HepG2 (cell line): ENCODE measurements at regions not wholly inside any gene's neighbourhood (a gene's known extent, or its start where the extent isn't known, plus 50 kb on each side); places are given as distances from the start of the nearest gene placed in this dataset.

Experiments used
- ATAC-seq: fragments of 200-7000 bp; cut with Tn5 transposase; 3 replicates; pipeline ENCODE4 v1.9.1; 2020; ENCODE audit warnings: mild to moderate bottlenecking, moderate library complexity
- BruUV-seq: library from RNA; stranded (reverse); fragments of 400-500 nt; replicated peaks from 2 replicates; lab custom pipeline; 2021; lab: Mats Ljungman, UMichigan
- CTCF ChIA-PET: fragments of 300-600 bp; formaldehyde crosslinking; extraction: SDS; loops from one replicate; lab custom pipeline; 2021; ENCODE audit warnings: low total read pairs, inconsistent platforms, low intra/inter-chr PET ratio; lab: Yijun Ruan, JAX
- POLR2A ChIA-PET: fragments of 350-600 bp; sonication (Branson Sonifier 250); formaldehyde crosslinking; loops from one replicate; lab custom pipeline; 2020; ENCODE audit warnings: antibody characterized with exemption, inconsistent platforms; lab: Yijun Ruan, JAX
- DNase-seq: peaks from one replicate; pipeline ENCODE4 v3.0.0-alpha.2; 2015; ENCODE audit warnings: low spot score
- FAIRE-seq: peaks from 3 replicates; lab custom pipeline; 2011; peaks lifted over from hg19 to GRCh38; lab: Jason Lieb, UNC
- H2AFZ ChIP-seq: one replicate; pipeline ENCODE4 v1.6.1; 2011; ENCODE audit warnings: low read length, inconsistent platforms
- H3K27ac ChIP-seq: fragments of 300-600 bp; 3 replicates; pipeline ENCODE4 v1.8.0; 2011; ENCODE audit warnings: mixed run types, mild to moderate bottlenecking, mixed read lengths, low read length, inconsistent platforms; ENCODE audit not compliant: insufficient read depth; ENCODE audit errors: extremely low read length
- H3K27me3 ChIP-seq, 2 experiments: fragments of 200-600 bp in 1 of 2; 2 replicates in 1 of 2; 3 replicates in 1 of 2; pipeline versions ENCODE4 v1.6.0 to v1.8.0; 2011; ENCODE audit warnings: low read length in 2 of 2, mild to moderate bottlenecking in 2 of 2, moderate library complexity in 2 of 2, inconsistent platforms in 1 of 2; ENCODE audit not compliant: insufficient read depth in 2 of 2, control insufficient read depth in 1 of 2
- H3K36me3 ChIP-seq, 2 experiments: fragments of 200-600 bp in 1 of 2; replicated peaks in 1 of 2; 2 replicates in 1 of 2; 3 replicates in 1 of 2; pipeline versions ENCODE4 v1.5.1 to v1.8.0; 2011; ENCODE audit warnings: low read length in 2 of 2, inconsistent platforms in 1 of 2; ENCODE audit not compliant: insufficient read depth in 2 of 2, control insufficient read depth in 1 of 2
- H3K4me1 ChIP-seq: 2 replicates; pipeline ENCODE4 v1.5.1; 2012; ENCODE audit warnings: low read length, inconsistent platforms; ENCODE audit not compliant: insufficient read depth
- H3K4me2 ChIP-seq: 2 replicates; pipeline ENCODE4 v1.6.0; 2011; ENCODE audit warnings: low read depth, low read length, inconsistent platforms
- H3K4me3 ChIP-seq, 3 experiments: fragments of 200-600 bp in 1 of 3; sonication (generic), shearing (Covaris generic) in 1 of 3; replicated peaks in 1 of 3; 2 replicates each; pipeline ENCODE4 v1.5.1; 2011 to 2016; ENCODE audit warnings: low read length in 3 of 3, inconsistent platforms in 2 of 3, low read depth in 2 of 3, mild to moderate bottlenecking in 2 of 3, control low read depth in 1 of 3, mixed read lengths in 1 of 3; ENCODE audit not compliant: insufficient read depth in 1 of 3
- H3K79me2 ChIP-seq: one replicate; pipeline ENCODE4 v1.6.1; 2011; ENCODE audit warnings: low read length, inconsistent platforms; ENCODE audit not compliant: insufficient read depth
- H3K9ac ChIP-seq: 2 replicates; pipeline ENCODE4 v1.6.0; 2011; ENCODE audit warnings: mild to moderate bottlenecking, low read depth, low read length, inconsistent platforms; ENCODE audit not compliant: insufficient read depth
- H3K9me3 ChIP-seq: 2 replicates; pipeline ENCODE4 v1.5.1; 2012; ENCODE audit warnings: mild to moderate bottlenecking, low read length
- H4K20me1 ChIP-seq: 2 replicates; pipeline ENCODE4 v1.6.0; 2011; ENCODE audit warnings: inconsistent platforms, mild to moderate bottlenecking, low read length, moderate library complexity; ENCODE audit not compliant: insufficient read depth
- CREM ChIP-seq, 2 experiments: sonication (generic) in 1 of 2; formaldehyde crosslinking in 1 of 2; IDR thresholded peaks; 2 replicates each; pipeline versions ENCODE4 v1.4.0 to v1.6.1; 2016 to 2020; ENCODE audit warnings: antibody characterized with exemption in 1 of 2, mild to moderate bottlenecking in 1 of 2, missing genetic modification reagents in 1 of 2
- FIP1L1 ChIP-seq: fragments of 200-400 bp; formaldehyde crosslinking; IDR thresholded peaks from 2 replicates; pipeline ENCODE4 v1.6.1; 2018; ENCODE audit warnings: low read depth, mild to moderate bottlenecking, low read length, moderate library complexity, borderline replicate concordance; ENCODE audit not compliant: insufficient read depth
- GATA4 ChIP-seq: sonication (generic); IDR thresholded peaks from 2 replicates; pipeline ENCODE4 v1.6.1; 2016; ENCODE audit warnings: antibody characterized with exemption, low read depth, borderline replicate concordance
- HNF4A ChIP-seq: sonication (generic); formaldehyde crosslinking; IDR thresholded peaks from 2 replicates; pipeline ENCODE4 v1.4.0; 2020; ENCODE audit warnings: missing genetic modification reagents
- ISX ChIP-seq: sonication (generic); formaldehyde crosslinking; conservative IDR thresholded peaks from 2 replicates; pipeline ENCODE4 v1.5.0; 2020; ENCODE audit warnings: missing genetic modification reagents
- PAF1 ChIP-seq: IDR thresholded peaks from 2 replicates; pipeline ENCODE4 v1.6.1; 2016; ENCODE audit warnings: missing genetic modification reagents, missing compliant biosample characterization
- RAD21 ChIP-seq: fragments of 450-650 bp; formaldehyde crosslinking; IDR thresholded peaks from 2 replicates; pipeline ENCODE4 v1.5.0; 2020; ENCODE audit warnings: mild to moderate bottlenecking
- TCF12 ChIP-seq, 2 experiments: fragments of 450-650 bp in 1 of 2; sonication (generic) in 1 of 2; formaldehyde crosslinking in 1 of 2; IDR thresholded peaks; 2 replicates each; pipeline versions ENCODE4 v1.6.1 to v1.8.0; 2017 to 2022; ENCODE audit warnings: antibody characterized with exemption in 1 of 2, mild to moderate bottlenecking in 1 of 2, missing genetic modification reagents in 1 of 2, moderate library complexity in 1 of 2
- XRCC5 ChIP-seq: fragments of 200-400 bp; formaldehyde crosslinking; optimal IDR thresholded peaks from 2 replicates; pipeline ENCODE3; 2017; ENCODE audit warnings: mild to moderate bottlenecking, low read length
- ZBTB26 ChIP-seq: IDR thresholded peaks from 2 replicates; pipeline ENCODE4 v1.6.1; 2016; ENCODE audit warnings: missing compliant biosample characterization, missing genetic modification reagents, borderline replicate concordance
- ZBTB38 ChIP-seq: sonication (generic); formaldehyde crosslinking; IDR thresholded peaks from 2 replicates; pipeline ENCODE4 v1.5.1; 2020; ENCODE audit warnings: mild to moderate bottlenecking, missing genetic modification reagents
- ZMYM3 ChIP-seq: sonication (generic); formaldehyde crosslinking; IDR thresholded peaks from 2 replicates; pipeline ENCODE4 v1.5.1; 2020; ENCODE audit warnings: mild to moderate bottlenecking, missing genetic modification reagents
- ZNF329 ChIP-seq: sonication (generic); formaldehyde crosslinking; IDR thresholded peaks from 2 replicates; pipeline ENCODE4 v1.9.0; 2021; ENCODE audit warnings: low read depth, mild to moderate bottlenecking, missing genetic modification reagents
- ZNF44 ChIP-seq: sonication (generic); formaldehyde crosslinking; IDR thresholded peaks from 2 replicates; pipeline ENCODE4 v1.5.1; 2020; ENCODE audit warnings: mild to moderate bottlenecking, missing genetic modification reagents
- ZNF460 ChIP-seq: sonication (generic); formaldehyde crosslinking; IDR thresholded peaks from 2 replicates; pipeline ENCODE4 v1.5.1; 2020; ENCODE audit warnings: missing genetic modification reagents, mild to moderate bottlenecking, borderline replicate concordance
- ZNF761 ChIP-seq: sonication (generic); formaldehyde crosslinking; conservative IDR thresholded peaks from 2 replicates; pipeline ENCODE4 v1.4.0; 2020; ENCODE audit warnings: mild to moderate bottlenecking, missing genetic modification reagents
- in situ Hi-C: cut with HindIII; loops from 2 replicates; pipeline ENCODE4 v1.10.0; 2017; ENCODE audit warnings: low pct_unique_long_range_greater_than_20kb; ENCODE audit not compliant: extremely low pct_ligation_motif_present
- intact Hi-C: fragments of 100-400 bp; cut with micrococcal nuclease; formaldehyde crosslinking; loops from one replicate; pipeline ENCODE4 v1.10.0; 2022; ENCODE audit not compliant: unreplicated experiment
- TF ChIP-seq, protein P1 (sequence below): sonication (generic); formaldehyde crosslinking; IDR thresholded peaks from 2 replicates; pipeline ENCODE4 v1.4.0; 2020; ENCODE audit warnings: missing genetic modification reagents, low read depth, mild to moderate bottlenecking, borderline replicate concordance
- TF ChIP-seq, protein P2 (sequence below): sonication (generic); formaldehyde crosslinking; IDR thresholded peaks from 2 replicates; pipeline ENCODE4 v1.4.0; 2020; ENCODE audit warnings: missing genetic modification reagents

GRCh38 chr5:67294266-67294938, 97.8 kb upstream of the CD180 start (continued):
- TF ChIP-seq, protein P1, sequence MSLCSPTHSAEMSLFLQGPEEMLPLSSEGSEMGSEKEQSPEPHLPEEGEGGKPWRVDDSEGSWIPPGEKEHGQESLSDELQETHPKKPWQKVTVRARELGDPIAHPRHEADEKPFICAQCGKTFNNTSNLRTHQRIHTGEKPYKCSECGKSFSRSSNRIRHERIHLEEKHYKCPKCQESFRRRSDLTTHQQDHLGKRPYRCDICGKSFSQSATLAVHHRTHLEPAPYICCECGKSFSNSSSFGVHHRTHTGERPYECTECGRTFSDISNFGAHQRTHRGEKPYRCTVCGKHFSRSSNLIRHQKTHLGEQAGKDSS (CRISPR knock-in tag), result no peak
- no peak for TF ChIP-seq GATA4
- TF ChIP-seq CREM (IDR thresholded peaks at IDR 0.05), result no peak
- TF ChIP-seq CREM (CRISPR knock-in tag; IDR thresholded peaks at IDR 0.05), result no peak
- no peak for TF ChIP-seq FIP1L1
- no peak for TF ChIP-seq ZNF329 (CRISPR knock-in tag)

DNA sequence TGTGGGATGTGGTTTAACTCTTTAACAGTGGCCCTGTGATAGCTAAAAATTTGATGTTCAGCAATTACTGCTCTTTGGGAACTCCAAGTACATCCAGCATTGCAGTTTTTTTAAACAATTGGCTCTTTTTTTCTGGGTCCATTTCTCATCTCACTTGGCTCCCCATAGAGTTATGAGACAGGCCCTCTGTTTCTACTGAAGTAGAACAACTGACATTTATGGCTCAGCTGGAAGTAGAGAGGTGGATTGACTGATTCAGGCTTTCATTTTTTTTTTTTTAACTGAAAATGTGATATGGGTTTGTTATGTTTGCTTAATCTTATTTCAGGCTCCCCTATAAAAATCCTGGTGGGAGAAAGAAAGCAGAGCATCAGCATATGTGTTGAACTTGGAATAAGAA, 96.6 kb upstream of the CD180 start:
- no peaks in the 10 kb centered on the region for H3K27me3 ChIP-seq
- no peak overlapping the region for H2AFZ ChIP-seq
- H3K9me3 ChIP-seq, result no peaks in the 10 kb centered on the region
- no peaks in the 10 kb centered on the region for H4K20me1 ChIP-seq
- no peak overlapping the region for H3K27ac ChIP-seq
- DNase-seq (no peak), FAIRE-seq (no peak), ATAC-seq (no peak)
- H3K4me2 ChIP-seq, result no peak overlapping the region
- H3K4me1 ChIP-seq, result no peaks in the 10 kb centered on the region
- no peaks in the 10 kb centered on the region for H3K36me3 ChIP-seq
- no peaks in the 10 kb centered on the region for H3K79me2 ChIP-seq
- no TSS peak for BruUV-seq
- H3K4me3 ChIP-seq, result no peak overlapping the region
- intact Hi-C loops, result no loop called here
- H3K9ac ChIP-seq, result no peak overlapping the region
- in situ Hi-C loops, result no loop called here
- CTCF ChIA-PET, result no interaction called here
- POLR2A ChIA-PET, result no interaction called here
- TF ChIP-seq RAD21 (CRISPR knock-in tag) (no peak), XRCC5 (no peak), ZBTB38 (no peak), ZNF44 (no peak), ZNF761 (CRISPR knock-in tag) (no peak), TCF12 (IDR thresholded peaks at IDR 0.05) (no peak), TCF12 (CRISPR knock-in tag; IDR thresholded peaks at IDR 0.05) (no peak), ISX (CRISPR knock-in tag) (no peak), ZMYM3 (CRISPR knock-in tag) (no peak), HNF4A (no peak), ZNF460 (CRISPR knock-in tag) (no peak), ZBTB26 (CRISPR knock-in tag) (no peak), PAF1 (CRISPR knock-in tag) (no peak), CREM (IDR thresholded peaks at IDR 0.05) (no peak), CREM (CRISPR knock-in tag; IDR thresholded peaks at IDR 0.05) (no peak)
- TF ChIP-seq, protein P2, sequence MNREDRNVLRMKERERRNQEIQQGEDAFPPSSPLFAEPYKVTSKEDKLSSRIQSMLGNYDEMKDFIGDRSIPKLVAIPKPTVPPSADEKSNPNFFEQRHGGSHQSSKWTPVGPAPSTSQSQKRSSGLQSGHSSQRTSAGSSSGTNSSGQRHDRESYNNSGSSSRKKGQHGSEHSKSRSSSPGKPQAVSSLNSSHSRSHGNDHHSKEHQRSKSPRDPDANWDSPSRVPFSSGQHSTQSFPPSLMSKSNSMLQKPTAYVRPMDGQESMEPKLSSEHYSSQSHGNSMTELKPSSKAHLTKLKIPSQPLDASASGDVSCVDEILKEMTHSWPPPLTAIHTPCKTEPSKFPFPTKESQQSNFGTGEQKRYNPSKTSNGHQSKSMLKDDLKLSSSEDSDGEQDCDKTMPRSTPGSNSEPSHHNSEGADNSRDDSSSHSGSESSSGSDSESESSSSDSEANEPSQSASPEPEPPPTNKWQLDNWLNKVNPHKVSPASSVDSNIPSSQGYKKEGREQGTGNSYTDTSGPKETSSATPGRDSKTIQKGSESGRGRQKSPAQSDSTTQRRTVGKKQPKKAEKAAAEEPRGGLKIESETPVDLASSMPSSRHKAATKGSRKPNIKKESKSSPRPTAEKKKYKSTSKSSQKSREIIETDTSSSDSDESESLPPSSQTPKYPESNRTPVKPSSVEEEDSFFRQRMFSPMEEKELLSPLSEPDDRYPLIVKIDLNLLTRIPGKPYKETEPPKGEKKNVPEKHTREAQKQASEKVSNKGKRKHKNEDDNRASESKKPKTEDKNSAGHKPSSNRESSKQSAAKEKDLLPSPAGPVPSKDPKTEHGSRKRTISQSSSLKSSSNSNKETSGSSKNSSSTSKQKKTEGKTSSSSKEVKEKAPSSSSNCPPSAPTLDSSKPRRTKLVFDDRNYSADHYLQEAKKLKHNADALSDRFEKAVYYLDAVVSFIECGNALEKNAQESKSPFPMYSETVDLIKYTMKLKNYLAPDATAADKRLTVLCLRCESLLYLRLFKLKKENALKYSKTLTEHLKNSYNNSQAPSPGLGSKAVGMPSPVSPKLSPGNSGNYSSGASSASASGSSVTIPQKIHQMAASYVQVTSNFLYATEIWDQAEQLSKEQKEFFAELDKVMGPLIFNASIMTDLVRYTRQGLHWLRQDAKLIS (CRISPR knock-in tag), result no peak
